Tibial nerve (tissue), 4 donors: ENCODE measurements at regions not wholly inside any gene's neighbourhood (a gene's known extent, or its start where the extent isn't known, plus 50 kb on each side); places are given as distances from the start of the nearest gene placed in this dataset.

ENCODE experiments used
- EP300 ChIP-seq, 2 donors: sonication (generic); formaldehyde crosslinking; IDR thresholded peaks; one replicate each; pipeline ENCODE4 v1.6.1; 2017; ENCODE audit warnings: antibody characterized with exemption in 2 of 2, mild to moderate bottlenecking in 1 of 2
- TF ChIP-seq, protein P1 (sequence below), 5 experiments: fragments of 200-600 bp in 3 of 5; fragments of 450-650 bp in 2 of 5; sonication (generic) in 3 of 5; IDR thresholded peaks; one replicate each; pipeline ENCODE4 v1.5.1; 2016 to 2019; ENCODE audit warnings: antibody characterized with exemption in 5 of 5, mild to moderate bottlenecking in 3 of 5, moderate library complexity in 2 of 5

DNA sequence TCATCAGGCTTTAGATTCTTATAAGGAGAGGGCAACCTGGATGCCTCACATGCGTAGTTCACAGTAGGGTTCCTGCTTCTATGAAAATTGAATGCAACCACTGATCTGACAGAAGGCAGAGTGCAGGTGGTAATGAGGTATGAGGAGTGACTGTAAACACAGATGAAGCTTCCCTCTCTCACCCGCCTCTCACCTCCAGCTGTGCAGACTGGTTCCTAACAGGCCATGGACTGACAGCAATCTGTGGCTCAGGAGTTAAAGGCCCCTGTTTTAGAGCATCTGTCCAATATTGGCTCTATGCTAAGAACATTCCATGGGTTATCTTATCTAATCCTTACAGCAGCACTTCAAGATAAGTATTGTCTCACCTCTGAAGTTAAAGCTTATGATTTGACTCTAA lies 213.5 kb upstream of the NRP1 start:
- TF ChIP-seq, protein P1, sequence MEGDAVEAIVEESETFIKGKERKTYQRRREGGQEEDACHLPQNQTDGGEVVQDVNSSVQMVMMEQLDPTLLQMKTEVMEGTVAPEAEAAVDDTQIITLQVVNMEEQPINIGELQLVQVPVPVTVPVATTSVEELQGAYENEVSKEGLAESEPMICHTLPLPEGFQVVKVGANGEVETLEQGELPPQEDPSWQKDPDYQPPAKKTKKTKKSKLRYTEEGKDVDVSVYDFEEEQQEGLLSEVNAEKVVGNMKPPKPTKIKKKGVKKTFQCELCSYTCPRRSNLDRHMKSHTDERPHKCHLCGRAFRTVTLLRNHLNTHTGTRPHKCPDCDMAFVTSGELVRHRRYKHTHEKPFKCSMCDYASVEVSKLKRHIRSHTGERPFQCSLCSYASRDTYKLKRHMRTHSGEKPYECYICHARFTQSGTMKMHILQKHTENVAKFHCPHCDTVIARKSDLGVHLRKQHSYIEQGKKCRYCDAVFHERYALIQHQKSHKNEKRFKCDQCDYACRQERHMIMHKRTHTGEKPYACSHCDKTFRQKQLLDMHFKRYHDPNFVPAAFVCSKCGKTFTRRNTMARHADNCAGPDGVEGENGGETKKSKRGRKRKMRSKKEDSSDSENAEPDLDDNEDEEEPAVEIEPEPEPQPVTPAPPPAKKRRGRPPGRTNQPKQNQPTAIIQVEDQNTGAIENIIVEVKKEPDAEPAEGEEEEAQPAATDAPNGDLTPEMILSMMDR (IDR thresholded peaks at IDR 0.05), result no peak
- no peak for TF ChIP-seq EP300 (IDR thresholded peaks at IDR 0.05)
